ENCODE measurements at regions not wholly inside any gene's neighbourhood (a gene's known extent, or its start where the extent isn't known, plus 50 kb on each side); places are given as distances from the start of the nearest gene placed in this dataset.

- H3K9me2 ChIP-seq (ENCODE audit: insufficient read depth, low read length): no peaks in the 10 kb centered on the region
- H3K9me3 ChIP-seq (ENCODE audit: low read length): no peaks in the 10 kb centered on the region
- H3K27me3 ChIP-seq (ENCODE audit: insufficient read depth, low read depth, low read length): no peaks in the 10 kb centered on the region
- H3K9ac ChIP-seq (ENCODE audit: low read length): no peak overlapping the region
- no peak overlapping the region for H3K4me3 ChIP-seq (ENCODE audit: low read length)
- no peak overlapping the region for H3K27ac ChIP-seq (ENCODE audit: low read length)
- H4K20me1 ChIP-seq (ENCODE audit: insufficient read depth): no peaks in the 10 kb centered on the region
- no peaks in the 10 kb centered on the region for H3F3A ChIP-seq (ENCODE audit: insufficient read depth, low read length, poor library complexity, severe bottlenecking)
- H3K4me2 ChIP-seq (ENCODE audit: low read length): no peak overlapping the region
- H2AFZ ChIP-seq (ENCODE audit: low read depth, low read length): no peak overlapping the region
- no peaks in the 10 kb centered on the region for H3K79me2 ChIP-seq (replicated peaks; ENCODE audit: insufficient read depth, low read length)
- TF ChIP-seq REST (IDR thresholded peaks at IDR 0.05; ENCODE audit: borderline replicate concordance) (no peak), EP300 (conservative IDR thresholded peaks at IDR 0.05; ENCODE audit: poor library complexity, severe bottlenecking) (no peak), RAD21 (conservative IDR thresholded peaks at IDR 0.05) (no peak), SMC3 (conservative IDR thresholded peaks at IDR 0.05; ENCODE audit: poor library complexity) (no peak), EZH2 (IDR thresholded peaks at IDR 0.05; ENCODE audit: borderline replicate concordance, insufficient read depth, low read length, poor library complexity, severe bottlenecking) (no peak), CTCF (IDR thresholded peaks at IDR 0.05; ENCODE audit: poor library complexity, severe bottlenecking) (no peak), TAF1 (IDR thresholded peaks at IDR 0.05; ENCODE audit: low read depth) (no peak), POLR2AphosphoS5 (IDR thresholded peaks at IDR 0.05) (no peak)
- no peaks in the 10 kb centered on the region for H3K36me3 ChIP-seq (ENCODE audit: insufficient read depth, low read length)
Measured at GRCh38 chrX:104486691-104487090, 79.3 kb upstream of the IL1RAPL2 start.

- H4K20me1 ChIP-seq (ENCODE audit: insufficient read depth): no peaks in the 10 kb centered on the region
- no peak overlapping the region for H3K27ac ChIP-seq (ENCODE audit: low read length)
- H3K36me3 ChIP-seq (ENCODE audit: insufficient read depth, low read length): no peaks in the 10 kb centered on the region
- no peaks in the 10 kb centered on the region for H3K9me2 ChIP-seq (ENCODE audit: insufficient read depth, low read length)
- H3K4me2 ChIP-seq (ENCODE audit: low read length): no peak overlapping the region
- no peak overlapping the region for H3K9ac ChIP-seq (ENCODE audit: low read length)
- no peaks in the 10 kb centered on the region for H3F3A ChIP-seq (ENCODE audit: insufficient read depth, low read length, poor library complexity, severe bottlenecking)
- no peaks in the 10 kb centered on the region for H3K27me3 ChIP-seq (ENCODE audit: insufficient read depth, low read depth, low read length)
- H3K4me3 ChIP-seq (ENCODE audit: low read length): no peak overlapping the region
- H2AFZ ChIP-seq (ENCODE audit: low read depth, low read length): no peak overlapping the region
- TF ChIP-seq EP300 (conservative IDR thresholded peaks at IDR 0.05; ENCODE audit: poor library complexity, severe bottlenecking) (no peak), CTCF (IDR thresholded peaks at IDR 0.05; ENCODE audit: poor library complexity, severe bottlenecking) (peak; percentile 10)
- no peaks in the 10 kb centered on the region for H3K79me2 ChIP-seq (replicated peaks; ENCODE audit: insufficient read depth, low read length)
- no peaks in the 10 kb centered on the region for H3K9me3 ChIP-seq (ENCODE audit: low read length)
Measured at GRCh38 chrX:104482757-104483156, 83.2 kb upstream of the IL1RAPL2 start.
